ENCODE measurements at regions not wholly inside any gene's neighbourhood (a gene's known extent, or its start where the extent isn't known, plus 50 kb on each side); places are given as distances from the start of the nearest gene placed in this dataset.

GRCh38 chr2:79383681-79384080 lies 129.2 kb upstream of the CTNNA2 start:
- TF ChIP-seq, protein P1, sequence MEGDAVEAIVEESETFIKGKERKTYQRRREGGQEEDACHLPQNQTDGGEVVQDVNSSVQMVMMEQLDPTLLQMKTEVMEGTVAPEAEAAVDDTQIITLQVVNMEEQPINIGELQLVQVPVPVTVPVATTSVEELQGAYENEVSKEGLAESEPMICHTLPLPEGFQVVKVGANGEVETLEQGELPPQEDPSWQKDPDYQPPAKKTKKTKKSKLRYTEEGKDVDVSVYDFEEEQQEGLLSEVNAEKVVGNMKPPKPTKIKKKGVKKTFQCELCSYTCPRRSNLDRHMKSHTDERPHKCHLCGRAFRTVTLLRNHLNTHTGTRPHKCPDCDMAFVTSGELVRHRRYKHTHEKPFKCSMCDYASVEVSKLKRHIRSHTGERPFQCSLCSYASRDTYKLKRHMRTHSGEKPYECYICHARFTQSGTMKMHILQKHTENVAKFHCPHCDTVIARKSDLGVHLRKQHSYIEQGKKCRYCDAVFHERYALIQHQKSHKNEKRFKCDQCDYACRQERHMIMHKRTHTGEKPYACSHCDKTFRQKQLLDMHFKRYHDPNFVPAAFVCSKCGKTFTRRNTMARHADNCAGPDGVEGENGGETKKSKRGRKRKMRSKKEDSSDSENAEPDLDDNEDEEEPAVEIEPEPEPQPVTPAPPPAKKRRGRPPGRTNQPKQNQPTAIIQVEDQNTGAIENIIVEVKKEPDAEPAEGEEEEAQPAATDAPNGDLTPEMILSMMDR (IDR thresholded peaks at IDR 0.05) = no peak
- no peak for TF ChIP-seq POLR2A (IDR thresholded peaks at IDR 0.05)

Data from adrenal gland (tissue), 5 donors.